ENCODE measurements at regions not wholly inside any gene's neighbourhood (a gene's known extent, or its start where the extent isn't known, plus 50 kb on each side); places are given as distances from the start of the nearest gene placed in this dataset.

- no peak for TF ChIP-seq SP1 (IDR thresholded peaks at IDR 0.05)
- TF ChIP-seq FOXM1 (IDR thresholded peaks at IDR 0.05; ENCODE audit: borderline replicate concordance) = no peak
- TF ChIP-seq PKNOX1 (IDR thresholded peaks at IDR 0.05) = no peak
- TF ChIP-seq HDGF (IDR thresholded peaks at IDR 0.05; ENCODE audit: borderline replicate concordance) = no peak
- no peak for TF ChIP-seq BHLHE40 (IDR thresholded peaks at IDR 0.05; ENCODE audit: borderline replicate concordance)
- no peak for TF ChIP-seq ZNF384 (IDR thresholded peaks at IDR 0.05)
Measured at GRCh38 chr2:209147981-209148380, 275.9 kb upstream of the MAP2 start.
